GM21717 (cell line): ENCODE measurements at regions not wholly inside any gene's neighbourhood (a gene's known extent, or its start where the extent isn't known, plus 50 kb on each side); places are given as distances from the start of the nearest gene placed in this dataset.
A peak's percentile ranks its signal among the peaks of the same experiment; 100 is the strongest.
"Not testable (repeated sequence)": the region's sequence is repeated elsewhere in the genome, so short reads cannot be mapped to it uniquely, and the experiment has no call there.

Source experiments
- ATAC-seq: cut with Tn5 transposase; IDR thresholded peaks from one replicate; pipeline ENCODE4 v1.9.1; 2021; ENCODE audit warnings: mild to moderate bottlenecking, moderate library complexity; ENCODE audit not compliant: unreplicated experiment

- no peak for ATAC-seq
Measured at GRCh38 chr6:92752114-92752513, 667.2 kb downstream of the EPHA7 start.

- ATAC-seq, result no peak
Measured at GRCh38 chr6:92748131-92748530, 671.2 kb downstream of the EPHA7 start.

GRCh38 chr6:92737983-92738382 lies 681.4 kb downstream of the EPHA7 start:
- no peak for ATAC-seq

GRCh38 chr6:92723390-92723931 lies 695.9 kb downstream of the EPHA7 start:
- no peak for ATAC-seq

GRCh38 chr6:92719773-92720172 lies 699.6 kb downstream of the EPHA7 start:
- ATAC-seq, result no peak

GRCh38 chr6:92716638-92717037 lies 702.7 kb downstream of the EPHA7 start:
- ATAC-seq, result no peak

- ATAC-seq, result no peak
Measured at GRCh38 chr6:92715991-92716390, 703.4 kb downstream of the EPHA7 start.

- no peak for ATAC-seq
Measured at GRCh38 chr6:92714346-92714745, 705.0 kb downstream of the EPHA7 start.

- peak; percentile 93 for ATAC-seq
Measured at GRCh38 chr6:92710048-92710447, 709.3 kb downstream of the EPHA7 start.

- ATAC-seq, result no peak
Measured at GRCh38 chr6:92708945-92709344, 710.4 kb downstream of the EPHA7 start.

GRCh38 chr6:92708270-92708669 lies 711.1 kb downstream of the EPHA7 start:
- ATAC-seq, result no peak

GRCh38 chr6:92706976-92707375 lies 712.4 kb downstream of the EPHA7 start:
- ATAC-seq, result no peak

- no peak for ATAC-seq
Measured at GRCh38 chr6:92701425-92702096, 717.8 kb downstream of the EPHA7 start.

- ATAC-seq, result no peak
Measured at GRCh38 chr6:92700411-92700810, 718.9 kb downstream of the EPHA7 start.

- ATAC-seq, result no peak
Measured at GRCh38 chr6:92690997-92691599, 728.3 kb downstream of the EPHA7 start.

- ATAC-seq, result no peak
Measured at GRCh38 chr6:92688342-92688741, 731.0 kb downstream of the EPHA7 start.

GRCh38 chr6:92687278-92687677 lies 732.1 kb downstream of the EPHA7 start:
- ATAC-seq, result no peak

GRCh38 chr6:92684386-92684785 lies 735.0 kb downstream of the EPHA7 start:
- ATAC-seq, result no peak

- no peak for ATAC-seq
Measured at GRCh38 chr6:92683748-92684147, 735.6 kb downstream of the EPHA7 start.

- ATAC-seq, result no peak
Measured at GRCh38 chr6:92682516-92683398, 736.6 kb downstream of the EPHA7 start.

GRCh38 chr6:92681401-92681800 lies 738.0 kb downstream of the EPHA7 start:
- no peak for ATAC-seq

GRCh38 chr6:92671462-92671861 lies 747.9 kb downstream of the EPHA7 start:
- ATAC-seq, result not testable (repeated sequence)
